ENCODE measurements at regions not wholly inside any gene's neighbourhood (a gene's known extent, or its start where the extent isn't known, plus 50 kb on each side); places are given as distances from the start of the nearest gene placed in this dataset.
"Not testable (repeated sequence)": the region's sequence is repeated elsewhere in the genome, so short reads cannot be mapped to it uniquely, and the experiment has no call there.

GRCh38 chr3:106485802-106486201, 617.0 kb upstream of the CBLB start:
- TF ChIP-seq POLR2A (IDR thresholded peaks at IDR 0.05) = no peak
- Histone ChIP-seq H3K4me1 (no peaks in the 10 kb centered on the region), H3K9me3 (no peaks in the 10 kb centered on the region), H3K27ac (no peak overlapping the region), H3K27me3 (no peaks in the 10 kb centered on the region), H3K36me3 (no peaks in the 10 kb centered on the region), H3K4me3 (no peak overlapping the region)
- ATAC-seq (no peak), DNase-seq (no peak)
- intact Hi-C loops (cut with DNase I; ENCODE audit: low total_unique reads) (no loop called here), in situ Hi-C loops (cut with MboI; ENCODE audit: low sequenced_read_pairs in 4 of 4) (no loop called here)

GRCh38 chr3:106486945-106487639, 618.3 kb upstream of the CBLB start:
- H3K36me3 ChIP-seq; in situ Hi-C loops (cut with MboI; ENCODE audit: low sequenced_read_pairs in 4 of 4); H3K27ac ChIP-seq; DNase-seq; H3K4me3 ChIP-seq; H3K4me1 ChIP-seq; H3K27me3 ChIP-seq; H3K9me3 ChIP-seq; ATAC-seq; intact Hi-C loops (cut with DNase I; ENCODE audit: low total_unique reads): not testable (repeated sequence)

- Histone ChIP-seq H3K27ac (no peak overlapping the region), H3K27me3 (no peaks in the 10 kb centered on the region), H3K36me3 (no peaks in the 10 kb centered on the region), H3K4me1 (no peaks in the 10 kb centered on the region), H3K4me3 (no peak overlapping the region), H3K9me3 (no peaks in the 10 kb centered on the region)
- TF ChIP-seq POLR2A (IDR thresholded peaks at IDR 0.05) (no peak), CTCF (IDR thresholded peaks at IDR 0.05 in 4 of 5, conservative IDR thresholded peaks at IDR 0.05 in 1 of 5) (no peak)
- in situ Hi-C loops (cut with MboI; ENCODE audit: low sequenced_read_pairs in 4 of 4) = no loop called here
- ATAC-seq = no peak
- intact Hi-C loops (cut with DNase I; ENCODE audit: low total_unique reads) = no loop called here
- DNase-seq = no peak
These were observed 619.5 kb upstream of the CBLB start for GRCh38 chr3:106488331-106488730.

- H3K9me3 ChIP-seq = no peaks in the 10 kb centered on the region
- intact Hi-C loops (cut with DNase I; ENCODE audit: low total_unique reads) = no loop called here
- DNase-seq (no peak), ATAC-seq (no peak)
- no peak overlapping the region for H3K27ac ChIP-seq
- no peak overlapping the region for H3K4me3 ChIP-seq
- in situ Hi-C loops (cut with MboI; ENCODE audit: low sequenced_read_pairs in 4 of 4) = no loop called here
- no peaks in the 10 kb centered on the region for H3K4me1 ChIP-seq
- no peak for TF ChIP-seq CTCF (IDR thresholded peaks at IDR 0.05 in 4 of 5, conservative IDR thresholded peaks at IDR 0.05 in 1 of 5)
- no peak for TF ChIP-seq POLR2A (IDR thresholded peaks at IDR 0.05)
- H3K36me3 ChIP-seq = no peaks in the 10 kb centered on the region
- H3K27me3 ChIP-seq = no peaks in the 10 kb centered on the region
These were observed 623.0 kb upstream of the CBLB start for GRCh38 chr3:106491796-106492195.

GRCh38 chr3:106508331-106508893, 639.6 kb upstream of the CBLB start:
- H3K9me3 ChIP-seq = no peaks in the 10 kb centered on the region
- intact Hi-C loops (cut with DNase I; ENCODE audit: low total_unique reads) = no loop called here

More at GRCh38 chr3:106508331-106508893, 639.6 kb upstream of the CBLB start:
- no peaks in the 10 kb centered on the region for H3K4me1 ChIP-seq
- ATAC-seq (no peak), DNase-seq (no peak)
- H3K27ac ChIP-seq = no peak overlapping the region
- H3K27me3 ChIP-seq = no peaks in the 10 kb centered on the region
- H3K36me3 ChIP-seq = no peaks in the 10 kb centered on the region
- in situ Hi-C loops (cut with MboI; ENCODE audit: low sequenced_read_pairs in 4 of 4) = no loop called here
- H3K4me3 ChIP-seq = no peak overlapping the region
- TF ChIP-seq POLR2A (IDR thresholded peaks at IDR 0.05) (no peak), CTCF (IDR thresholded peaks at IDR 0.05 in 4 of 5, conservative IDR thresholded peaks at IDR 0.05 in 1 of 5) (no peak)
